Progenitor cell of endocrine pancreas (in vitro differentiated cells): ENCODE measurements at regions not wholly inside any gene's neighbourhood (a gene's known extent, or its start where the extent isn't known, plus 50 kb on each side); places are given as distances from the start of the nearest gene placed in this dataset.
A peak's percentile ranks its signal among the peaks of the same experiment; 100 is the strongest.

Source experiments
- DNase-seq: peaks from one replicate; pipeline ENCODE4 v3.0.0; 2021; ENCODE audit warnings: low spot score; ENCODE audit not compliant: unreplicated experiment
- H3K27ac Mint-ChIP-seq: 2 replicates; pipeline ENCODE4 v1.8.0; 2021; ENCODE audit warnings: mild to moderate bottlenecking, moderate library complexity, mixed read lengths
- H3K27me3 Mint-ChIP-seq: 2 replicates; pipeline ENCODE4 v1.8.0; 2021; ENCODE audit warnings: mixed read lengths
- H3K36me3 Mint-ChIP-seq: 2 replicates; pipeline ENCODE4 v1.8.0; 2022; ENCODE audit warnings: mixed read lengths; ENCODE audit not compliant: insufficient read depth
- H3K4me1 Mint-ChIP-seq: 2 replicates; pipeline ENCODE4 v1.8.0; 2021; ENCODE audit warnings: low read depth, mixed read lengths
- H3K4me3 Mint-ChIP-seq: 2 replicates; pipeline ENCODE4 v1.8.0; 2021; ENCODE audit warnings: low read depth, mild to moderate bottlenecking, moderate library complexity, mixed read lengths
- H3K9me3 Mint-ChIP-seq: 2 replicates; pipeline ENCODE4 v1.8.0; 2021; ENCODE audit warnings: low read depth, mixed read lengths
- TF ChIP-seq, protein P1 (sequence below): fragments of 200-600 bp; sonication (generic); IDR thresholded peaks from one replicate; pipeline ENCODE4 v1.5.0; 2021; ENCODE audit warnings: antibody characterized with exemption, mild to moderate bottlenecking; ENCODE audit not compliant: unreplicated experiment

GRCh38 chr5:141760193-141760592, 78.2 kb upstream of the ARAP3 start:
- Mint-ChIP-seq H3K36me3 (no peaks in the 10 kb centered on the region), H3K4me1 (peaks cover 9% of the 10 kb centered on the region), H3K4me3 (no peak overlapping the region), H3K27ac (no peak overlapping the region), H3K27me3 (peaks cover 37% of the 10 kb centered on the region), H3K9me3 (no peaks in the 10 kb centered on the region)
- no peak for DNase-seq
- TF ChIP-seq, protein P1, sequence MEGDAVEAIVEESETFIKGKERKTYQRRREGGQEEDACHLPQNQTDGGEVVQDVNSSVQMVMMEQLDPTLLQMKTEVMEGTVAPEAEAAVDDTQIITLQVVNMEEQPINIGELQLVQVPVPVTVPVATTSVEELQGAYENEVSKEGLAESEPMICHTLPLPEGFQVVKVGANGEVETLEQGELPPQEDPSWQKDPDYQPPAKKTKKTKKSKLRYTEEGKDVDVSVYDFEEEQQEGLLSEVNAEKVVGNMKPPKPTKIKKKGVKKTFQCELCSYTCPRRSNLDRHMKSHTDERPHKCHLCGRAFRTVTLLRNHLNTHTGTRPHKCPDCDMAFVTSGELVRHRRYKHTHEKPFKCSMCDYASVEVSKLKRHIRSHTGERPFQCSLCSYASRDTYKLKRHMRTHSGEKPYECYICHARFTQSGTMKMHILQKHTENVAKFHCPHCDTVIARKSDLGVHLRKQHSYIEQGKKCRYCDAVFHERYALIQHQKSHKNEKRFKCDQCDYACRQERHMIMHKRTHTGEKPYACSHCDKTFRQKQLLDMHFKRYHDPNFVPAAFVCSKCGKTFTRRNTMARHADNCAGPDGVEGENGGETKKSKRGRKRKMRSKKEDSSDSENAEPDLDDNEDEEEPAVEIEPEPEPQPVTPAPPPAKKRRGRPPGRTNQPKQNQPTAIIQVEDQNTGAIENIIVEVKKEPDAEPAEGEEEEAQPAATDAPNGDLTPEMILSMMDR: no peak

DNA sequence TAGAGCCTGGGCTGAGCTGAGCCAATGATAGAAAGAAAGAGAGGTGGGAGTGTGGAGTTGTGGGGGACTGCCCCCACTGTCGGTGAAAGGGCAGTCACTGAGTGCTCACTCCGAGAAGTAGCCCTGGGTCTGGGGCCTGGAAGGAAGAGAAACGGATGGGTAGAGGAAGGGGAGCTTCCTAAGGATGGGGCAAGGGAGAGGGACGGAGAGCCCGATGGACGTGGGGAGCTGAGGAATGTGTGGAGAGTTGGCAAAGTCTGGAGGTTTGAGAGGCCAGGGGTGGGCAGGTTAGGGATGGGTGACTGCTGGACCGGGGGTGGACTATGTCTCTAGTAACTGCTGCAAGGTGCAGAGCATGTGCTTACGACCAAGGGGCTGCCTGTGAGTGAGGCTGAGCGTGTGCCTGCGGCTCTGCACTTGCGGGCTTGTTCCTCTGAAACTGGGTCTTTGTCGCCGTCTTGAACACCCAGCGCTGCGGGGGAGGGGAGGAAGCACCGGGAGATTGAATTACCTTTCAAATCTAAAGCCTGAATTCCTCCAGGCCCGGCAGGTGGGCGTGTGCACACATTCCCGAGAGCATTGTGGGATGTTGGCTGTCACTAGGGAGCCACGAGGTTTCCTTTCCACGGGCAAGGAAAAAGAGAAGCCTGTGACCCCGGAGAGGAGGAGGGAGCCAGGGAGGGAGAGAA, 76.4 kb upstream of the ARAP3 start:
- peak overlapping the region; percentile 46 for H3K27ac Mint-ChIP-seq
- H3K4me1 Mint-ChIP-seq: peaks cover 9% of the 10 kb centered on the region
- DNase-seq: no peak
- peaks cover 48% of the 10 kb centered on the region for H3K27me3 Mint-ChIP-seq
- no peaks in the 10 kb centered on the region for H3K9me3 Mint-ChIP-seq
- H3K36me3 Mint-ChIP-seq: no peaks in the 10 kb centered on the region
- TF ChIP-seq, protein P1: no peak
- peak overlapping the region; percentile 30 for H3K4me3 Mint-ChIP-seq

GRCh38 chr5:141757402-141757801, 75.4 kb upstream of the ARAP3 start:
- H3K4me1 Mint-ChIP-seq: peaks cover 9% of the 10 kb centered on the region
- H3K36me3 Mint-ChIP-seq: no peaks in the 10 kb centered on the region
- H3K4me3 Mint-ChIP-seq: no peak overlapping the region
- no peak overlapping the region for H3K27ac Mint-ChIP-seq
- DNase-seq: no peak
- TF ChIP-seq, protein P1: peak; percentile 48
- H3K9me3 Mint-ChIP-seq: no peaks in the 10 kb centered on the region
- peaks cover 46% of the 10 kb centered on the region for H3K27me3 Mint-ChIP-seq

- H3K4me3 Mint-ChIP-seq: no peak overlapping the region
- H3K4me1 Mint-ChIP-seq: peaks cover 9% of the 10 kb centered on the region
- no peak overlapping the region for H3K27ac Mint-ChIP-seq
- no peaks in the 10 kb centered on the region for H3K9me3 Mint-ChIP-seq
- no peaks in the 10 kb centered on the region for H3K36me3 Mint-ChIP-seq
- TF ChIP-seq, protein P1: no peak
- DNase-seq: no peak
- peaks cover 51% of the 10 kb centered on the region for H3K27me3 Mint-ChIP-seq
Observed at GRCh38 chr5:141756196-141756595, 74.2 kb upstream of the ARAP3 start.

- peak; percentile 44 for DNase-seq
- H3K36me3 Mint-ChIP-seq: no peaks in the 10 kb centered on the region
- H3K27ac Mint-ChIP-seq: no peak overlapping the region
- TF ChIP-seq, protein P1: no peak
- peaks cover 9% of the 10 kb centered on the region for H3K4me1 Mint-ChIP-seq
- no peaks in the 10 kb centered on the region for H3K9me3 Mint-ChIP-seq
- peaks cover 60% of the 10 kb centered on the region for H3K27me3 Mint-ChIP-seq
- no peak overlapping the region for H3K4me3 Mint-ChIP-seq
Observed at GRCh38 chr5:141753971-141754713, 72.1 kb upstream of the ARAP3 start.
